ENCODE measurements at regions not wholly inside any gene's neighbourhood (a gene's known extent, or its start where the extent isn't known, plus 50 kb on each side); places are given as distances from the start of the nearest gene placed in this dataset.

DNA sequence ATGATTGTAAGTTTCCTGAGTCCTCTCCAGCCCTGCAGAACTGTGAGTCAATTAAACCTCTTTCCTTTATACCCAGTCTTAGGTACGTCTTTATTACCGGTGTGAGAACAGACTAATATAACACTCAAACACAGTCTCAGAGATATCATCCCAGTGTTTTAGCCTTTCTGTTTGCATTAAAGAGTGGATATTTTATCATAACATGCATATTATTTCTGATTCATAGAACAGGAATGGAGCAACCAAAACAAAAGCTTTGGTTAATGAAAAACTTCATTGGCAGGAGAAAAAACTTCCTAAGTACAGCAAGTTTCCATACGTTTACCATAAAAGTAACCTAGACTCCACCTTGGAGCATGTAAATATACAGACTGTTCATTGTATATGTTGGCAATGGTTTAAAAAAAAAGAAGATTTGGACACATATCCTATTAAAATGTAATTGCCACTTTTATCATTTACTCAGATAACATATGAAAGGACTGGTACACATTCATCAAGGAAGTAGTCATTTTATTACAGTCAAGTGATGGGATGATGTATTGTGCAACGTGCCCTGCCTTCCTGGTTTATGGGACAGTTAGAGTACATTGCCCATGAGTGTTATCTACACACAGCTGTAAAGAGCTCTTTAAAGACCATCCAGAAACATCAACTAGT, 144.8 kb downstream of the ETS2 start:
- TF ChIP-seq GATA3 (IDR thresholded peaks at IDR 0.05; ENCODE audit: low read depth, low read length) = no peak
- no peak for TF ChIP-seq GATA2 (IDR thresholded peaks at IDR 0.05; ENCODE audit: low read depth, low read length)

Measured in SH-SY5Y (cell line).